GM21717 (cell line): ENCODE measurements at regions not wholly inside any gene's neighbourhood (a gene's known extent, or its start where the extent isn't known, plus 50 kb on each side); places are given as distances from the start of the nearest gene placed in this dataset.

Experiments
- ATAC-seq: cut with Tn5 transposase; IDR thresholded peaks from one replicate; pipeline ENCODE4 v1.9.1; 2021; ENCODE audit warnings: mild to moderate bottlenecking, moderate library complexity; ENCODE audit not compliant: unreplicated experiment

DNA sequence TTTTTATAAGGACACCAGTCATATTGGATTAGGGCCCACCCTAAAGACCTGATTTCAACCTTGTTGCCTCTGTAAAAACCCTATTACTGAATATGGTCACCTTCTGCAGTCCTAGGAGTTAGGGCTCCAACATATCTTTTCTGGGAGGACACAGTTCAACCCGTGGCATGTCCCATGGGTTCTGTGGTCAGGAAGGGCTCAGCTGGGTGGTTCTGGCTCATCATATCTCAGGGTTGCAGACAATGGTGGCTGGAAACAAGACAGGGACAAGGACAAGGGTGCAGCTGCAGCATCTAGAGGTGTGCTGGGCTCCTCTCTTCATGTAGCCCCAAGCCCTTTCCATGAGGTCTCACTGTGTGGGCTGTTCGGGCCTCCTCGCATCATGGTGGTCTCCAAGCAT is 63.1 kb upstream of the FOXF1 start:
- ATAC-seq, result no peak

DNA sequence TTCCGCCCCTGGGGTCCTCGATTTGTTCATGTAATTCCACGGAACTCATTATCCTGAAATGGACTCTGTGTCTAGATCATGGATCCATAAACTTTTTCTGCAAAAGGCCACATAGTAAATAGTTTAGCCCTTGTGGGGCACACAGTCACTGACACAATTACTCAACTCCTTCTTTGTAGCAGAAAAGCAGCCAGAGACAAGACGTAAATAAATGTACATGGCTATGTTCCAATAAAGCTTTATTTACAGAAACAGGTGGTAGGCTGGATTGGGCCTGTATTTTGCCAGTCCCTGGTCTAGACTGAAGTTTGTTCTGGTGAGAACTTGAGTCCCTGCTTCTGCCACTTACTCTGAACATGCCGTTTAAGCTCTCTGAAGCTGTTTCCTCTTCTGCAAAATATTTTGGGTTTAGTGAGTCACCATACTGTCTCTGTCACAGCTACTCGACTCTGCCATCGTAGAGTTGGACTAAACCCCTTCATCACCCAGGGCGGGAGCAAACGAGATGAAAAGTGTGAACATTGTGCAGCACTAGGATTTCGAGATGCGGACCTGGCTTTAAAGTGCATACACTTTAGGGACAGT is 61.9 kb upstream of the FOXF1 start:
- ATAC-seq, result no peak

DNA sequence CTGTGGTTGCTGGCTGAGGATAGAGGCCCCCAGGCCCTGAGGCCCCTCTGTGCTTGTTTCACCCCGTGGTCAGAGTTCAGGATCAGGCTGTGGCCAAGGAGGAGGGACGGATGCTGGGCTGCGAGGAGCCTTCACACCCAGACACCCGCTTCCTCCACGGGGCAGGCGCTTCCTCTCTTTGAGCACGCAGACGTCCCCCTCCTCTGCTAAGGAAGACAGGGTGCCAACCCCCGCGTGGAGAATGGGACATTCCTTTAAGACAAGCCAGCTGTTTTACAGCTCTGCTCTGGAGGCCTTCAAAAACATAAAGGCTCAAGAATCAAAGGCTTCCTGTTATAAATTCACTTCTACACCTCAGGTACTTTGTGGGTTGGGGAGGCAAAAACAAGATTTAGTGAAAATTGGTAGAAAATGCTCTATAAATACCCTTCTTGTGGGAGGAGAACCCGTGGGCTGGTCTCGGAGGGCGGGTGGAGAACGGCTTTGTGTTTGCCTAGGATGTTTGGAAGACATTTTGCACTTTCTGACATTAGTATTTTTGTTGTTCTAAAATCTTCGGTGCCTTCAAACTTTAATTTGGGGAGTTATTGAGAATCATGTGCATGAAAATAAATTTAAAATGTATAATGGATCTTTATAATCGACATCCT is 60.8 kb upstream of the FOXF1 start:
- ATAC-seq, result no peak

DNA sequence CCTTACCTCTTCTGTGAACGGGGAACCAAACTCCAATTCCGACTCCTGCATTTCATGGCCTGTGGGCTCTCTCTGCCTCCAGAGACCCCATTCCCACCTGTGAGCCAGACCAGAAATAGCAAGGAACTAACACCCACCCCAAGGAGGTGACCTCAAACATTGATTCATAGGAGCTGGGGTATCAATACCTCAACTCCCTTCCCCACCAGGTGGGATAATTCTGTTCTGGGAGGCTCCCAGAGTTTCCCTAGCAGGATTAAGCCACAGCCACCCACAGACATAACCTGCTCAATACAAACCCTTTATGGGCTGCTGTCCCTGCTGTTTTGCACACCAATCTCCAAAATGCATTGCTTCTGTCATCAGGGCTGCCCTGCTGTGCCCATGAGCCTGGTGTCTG is 59.6 kb upstream of the FOXF1 start:
- no peak for ATAC-seq

DNA sequence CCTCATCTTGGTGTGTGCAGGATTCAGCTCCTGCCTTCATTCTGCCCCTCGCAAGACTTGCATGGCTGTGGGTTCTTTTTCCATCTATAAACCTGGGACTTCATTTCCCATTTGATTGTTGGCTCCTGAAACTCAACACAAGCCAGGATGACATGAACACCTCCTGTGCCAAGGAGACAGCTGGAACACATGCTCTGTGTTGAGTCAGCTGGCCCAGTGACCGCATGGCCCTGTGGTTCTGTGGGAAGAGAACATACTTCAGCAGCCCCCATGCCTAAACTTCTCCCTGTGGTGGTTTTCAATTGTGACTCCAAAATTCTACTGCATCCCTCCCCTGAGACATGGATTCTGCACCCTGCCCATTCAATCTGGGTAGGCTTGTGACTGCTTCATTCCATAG is 57.9 kb upstream of the FOXF1 start:
- no peak for ATAC-seq

DNA sequence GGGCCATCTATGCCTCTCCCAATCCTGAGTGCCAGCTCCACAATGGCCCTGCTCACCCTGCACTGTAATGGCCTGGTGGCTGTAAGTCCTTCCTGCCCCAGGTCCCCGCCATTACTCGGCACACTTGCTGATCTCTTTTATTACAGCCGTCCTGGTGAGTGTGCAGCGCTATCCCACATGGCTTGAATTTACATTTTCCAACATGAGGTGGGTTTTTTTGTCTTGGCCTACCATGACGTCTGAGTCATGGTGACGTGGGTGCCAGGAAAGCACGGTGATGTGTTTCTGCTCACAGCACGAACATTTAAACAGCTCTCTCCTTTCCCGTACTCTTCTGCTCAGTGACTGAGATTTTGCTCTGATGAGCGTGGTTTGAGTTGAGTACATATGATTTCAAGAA is 55.2 kb upstream of the FOXF1 start:
- ATAC-seq, result no peak

DNA sequence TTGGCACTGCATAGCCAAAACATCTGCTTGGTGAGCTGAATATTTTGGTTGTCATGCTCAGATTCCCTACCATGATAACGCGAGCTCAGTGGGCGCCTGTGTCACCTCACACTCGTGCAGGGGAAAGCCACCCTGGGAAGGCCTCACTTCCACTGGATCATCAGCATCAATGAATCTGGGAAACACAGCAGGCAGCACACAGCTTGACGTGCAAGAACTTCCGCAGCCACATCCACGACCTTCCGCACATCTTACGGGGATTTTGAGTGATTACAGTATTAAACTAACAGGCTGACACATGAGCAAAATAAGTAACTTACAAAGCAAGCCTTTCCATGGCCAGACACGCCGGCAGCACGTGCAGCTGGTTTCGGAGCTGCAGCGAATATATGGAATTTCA is 54.7 kb upstream of the FOXF1 start:
- ATAC-seq, result no peak

DNA sequence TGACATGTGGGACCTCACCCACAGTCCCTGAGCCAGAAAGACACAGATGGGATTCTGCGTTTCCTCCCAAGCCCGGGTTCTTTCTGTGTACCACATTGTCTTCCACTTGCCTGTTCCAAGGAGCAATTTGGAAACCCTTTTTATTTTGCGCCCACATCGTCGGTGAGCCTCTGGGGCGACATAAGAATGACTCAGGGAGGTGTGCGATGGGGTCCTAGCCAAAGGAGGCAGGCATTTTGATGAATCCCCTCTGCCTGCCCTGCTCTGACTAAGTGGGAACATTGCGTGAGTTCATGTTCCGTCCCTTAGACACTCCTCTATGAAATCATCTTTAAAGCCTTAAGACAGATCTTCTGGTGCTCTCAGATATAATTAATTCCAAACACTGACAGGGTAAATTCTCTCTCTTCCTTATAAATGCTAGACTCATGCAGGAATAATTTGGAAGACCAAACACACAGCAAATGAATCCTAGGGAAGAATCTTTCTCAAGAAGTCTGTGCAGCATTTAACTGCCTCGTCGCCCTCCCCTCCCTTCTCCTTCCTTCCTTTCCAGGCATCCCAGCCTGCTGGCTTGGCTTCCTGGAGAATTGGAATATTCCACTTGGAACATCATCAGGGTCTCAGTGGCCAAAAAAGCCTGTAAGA is 52.7 kb upstream of the FOXF1 start:
- ATAC-seq, result no peak

DNA sequence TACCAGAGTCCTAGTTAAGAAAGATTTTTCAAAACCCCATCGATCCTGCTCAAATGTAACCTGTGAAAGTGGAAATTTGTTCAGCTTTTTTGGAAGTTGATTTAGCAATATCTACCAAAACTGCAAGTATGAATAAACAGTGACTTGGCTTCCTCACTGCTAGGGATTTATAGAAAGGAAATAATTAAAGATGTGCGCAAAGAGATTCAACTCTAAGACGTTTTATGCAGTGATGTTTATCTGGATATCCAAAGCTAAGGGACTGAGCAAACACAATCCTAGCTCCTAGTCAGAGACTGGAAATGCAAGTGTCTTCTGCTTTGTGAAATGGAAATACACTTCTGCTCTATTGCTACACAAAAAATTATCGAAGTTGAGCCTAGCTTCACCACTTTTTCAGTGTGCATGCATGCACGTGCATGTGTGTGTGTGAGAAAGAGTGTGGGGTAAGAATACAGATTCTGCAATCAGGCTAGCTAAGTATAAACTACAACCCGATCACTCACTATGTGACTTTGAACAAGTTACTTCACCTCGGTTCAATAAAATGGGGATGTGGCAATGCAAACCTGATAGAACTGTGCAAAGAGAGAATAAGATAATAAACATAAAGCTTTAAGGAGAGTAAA is 52.1 kb upstream of the FOXF1 start:
- no peak for ATAC-seq

DNA sequence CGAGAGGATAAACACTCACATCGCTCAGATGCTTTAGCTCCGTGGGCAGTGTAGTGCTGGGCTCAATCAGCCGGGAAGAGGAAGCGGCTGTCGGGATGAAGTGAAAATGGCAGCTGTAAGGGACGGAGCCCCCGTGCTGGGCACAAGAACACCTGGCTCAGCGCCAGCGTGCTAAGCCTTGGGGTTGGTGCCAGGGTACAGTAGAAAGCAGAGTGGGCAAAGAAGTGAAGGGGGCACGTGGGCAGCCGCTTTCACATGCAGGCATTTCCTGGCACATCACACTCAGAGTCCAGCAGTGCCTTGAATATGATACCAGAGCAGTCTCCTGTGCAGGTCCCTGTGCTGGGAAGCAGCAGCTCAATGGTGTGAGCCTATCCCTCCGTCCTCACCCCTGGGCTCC is 51.1 kb upstream of the FOXF1 start:
- ATAC-seq, result no peak
